GM12874 (cell line): ENCODE measurements at regions not wholly inside any gene's neighbourhood (a gene's known extent, or its start where the extent isn't known, plus 50 kb on each side); places are given as distances from the start of the nearest gene placed in this dataset.

Experiments
- TF ChIP-seq, protein P1 (sequence below): IDR thresholded peaks from 2 replicates; pipeline ENCODE4 v1.5.1; 2011; ENCODE audit warnings: low read depth, mild to moderate bottlenecking, control low read depth, low read length, moderate library complexity; ENCODE audit not compliant: insufficient read depth

DNA sequence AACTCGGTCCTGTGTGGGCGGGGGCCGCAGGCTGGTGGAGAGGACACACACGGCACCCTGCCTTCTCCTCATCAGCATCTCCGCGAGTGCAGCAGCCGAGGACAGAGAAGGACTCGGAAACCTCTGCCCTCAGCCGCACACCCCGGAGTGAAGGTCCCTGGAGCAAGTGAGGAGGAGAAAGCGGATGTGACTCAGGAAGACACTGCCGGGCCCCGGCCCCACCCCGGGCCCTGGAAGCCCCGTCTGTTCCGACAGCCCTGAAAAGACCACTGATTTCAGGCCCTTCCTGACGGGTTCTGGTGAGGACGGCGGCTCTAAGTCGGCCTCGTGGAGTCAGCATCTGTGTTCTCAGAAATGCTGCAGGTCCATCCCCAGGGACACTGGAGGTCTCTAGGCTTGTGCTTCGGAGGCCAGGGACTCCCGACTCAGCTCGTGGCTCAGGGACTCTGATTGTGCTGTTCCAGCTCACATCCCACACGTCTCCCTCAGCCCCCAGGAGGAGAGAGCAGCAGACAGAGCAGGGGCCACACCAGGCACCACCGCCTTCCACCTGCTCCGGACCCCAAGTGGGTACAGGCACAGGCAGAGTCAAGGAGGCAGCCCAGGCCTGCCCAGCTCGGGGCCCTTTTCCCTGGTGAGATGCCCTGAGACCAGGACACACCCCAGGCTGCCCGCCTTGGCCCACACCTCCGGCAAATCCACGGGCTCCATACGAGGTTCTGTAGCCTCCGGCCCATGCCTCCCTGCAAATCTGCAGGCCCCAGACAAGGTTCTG lies 134.5 kb upstream of the NKX1-1 start:
- TF ChIP-seq, protein P1, sequence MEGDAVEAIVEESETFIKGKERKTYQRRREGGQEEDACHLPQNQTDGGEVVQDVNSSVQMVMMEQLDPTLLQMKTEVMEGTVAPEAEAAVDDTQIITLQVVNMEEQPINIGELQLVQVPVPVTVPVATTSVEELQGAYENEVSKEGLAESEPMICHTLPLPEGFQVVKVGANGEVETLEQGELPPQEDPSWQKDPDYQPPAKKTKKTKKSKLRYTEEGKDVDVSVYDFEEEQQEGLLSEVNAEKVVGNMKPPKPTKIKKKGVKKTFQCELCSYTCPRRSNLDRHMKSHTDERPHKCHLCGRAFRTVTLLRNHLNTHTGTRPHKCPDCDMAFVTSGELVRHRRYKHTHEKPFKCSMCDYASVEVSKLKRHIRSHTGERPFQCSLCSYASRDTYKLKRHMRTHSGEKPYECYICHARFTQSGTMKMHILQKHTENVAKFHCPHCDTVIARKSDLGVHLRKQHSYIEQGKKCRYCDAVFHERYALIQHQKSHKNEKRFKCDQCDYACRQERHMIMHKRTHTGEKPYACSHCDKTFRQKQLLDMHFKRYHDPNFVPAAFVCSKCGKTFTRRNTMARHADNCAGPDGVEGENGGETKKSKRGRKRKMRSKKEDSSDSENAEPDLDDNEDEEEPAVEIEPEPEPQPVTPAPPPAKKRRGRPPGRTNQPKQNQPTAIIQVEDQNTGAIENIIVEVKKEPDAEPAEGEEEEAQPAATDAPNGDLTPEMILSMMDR = no peak

DNA sequence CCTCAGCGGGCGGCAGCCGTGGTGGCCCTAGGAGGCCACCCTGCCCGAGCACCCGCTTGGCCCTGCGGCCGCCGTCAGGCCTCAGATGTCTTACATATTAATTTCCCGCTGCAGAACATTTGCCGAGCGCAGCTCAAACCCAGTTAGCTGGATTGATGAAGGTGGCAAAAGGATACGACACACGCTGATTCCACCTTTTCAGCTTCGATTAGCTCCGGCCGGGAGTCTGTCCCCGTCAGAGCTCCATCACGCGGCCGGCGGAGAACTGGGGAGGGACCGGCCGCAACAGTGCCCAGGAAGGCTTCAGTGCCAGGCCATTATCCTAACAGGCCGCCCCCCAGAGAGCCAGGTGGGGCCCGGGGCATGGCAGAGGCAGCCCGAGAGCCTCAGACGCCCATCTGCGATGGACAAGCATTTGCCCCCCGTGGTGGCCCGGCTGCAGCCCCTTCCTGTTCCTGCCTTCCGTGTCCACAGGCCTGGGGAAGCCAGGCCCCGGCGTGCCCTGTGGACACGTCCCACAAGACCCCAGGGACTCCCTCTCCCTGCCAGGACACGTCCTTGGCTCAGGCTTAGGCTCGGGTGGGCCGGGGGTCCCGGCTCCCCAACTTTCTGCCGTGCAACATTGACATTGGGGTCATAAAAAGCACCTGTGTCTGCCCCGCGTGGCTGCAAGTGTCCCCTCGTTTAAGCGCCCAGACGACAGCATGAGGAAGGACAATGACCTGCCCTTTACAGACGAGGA lies 133.8 kb upstream of the NKX1-1 start:
- TF ChIP-seq, protein P1 = no peak

DNA sequence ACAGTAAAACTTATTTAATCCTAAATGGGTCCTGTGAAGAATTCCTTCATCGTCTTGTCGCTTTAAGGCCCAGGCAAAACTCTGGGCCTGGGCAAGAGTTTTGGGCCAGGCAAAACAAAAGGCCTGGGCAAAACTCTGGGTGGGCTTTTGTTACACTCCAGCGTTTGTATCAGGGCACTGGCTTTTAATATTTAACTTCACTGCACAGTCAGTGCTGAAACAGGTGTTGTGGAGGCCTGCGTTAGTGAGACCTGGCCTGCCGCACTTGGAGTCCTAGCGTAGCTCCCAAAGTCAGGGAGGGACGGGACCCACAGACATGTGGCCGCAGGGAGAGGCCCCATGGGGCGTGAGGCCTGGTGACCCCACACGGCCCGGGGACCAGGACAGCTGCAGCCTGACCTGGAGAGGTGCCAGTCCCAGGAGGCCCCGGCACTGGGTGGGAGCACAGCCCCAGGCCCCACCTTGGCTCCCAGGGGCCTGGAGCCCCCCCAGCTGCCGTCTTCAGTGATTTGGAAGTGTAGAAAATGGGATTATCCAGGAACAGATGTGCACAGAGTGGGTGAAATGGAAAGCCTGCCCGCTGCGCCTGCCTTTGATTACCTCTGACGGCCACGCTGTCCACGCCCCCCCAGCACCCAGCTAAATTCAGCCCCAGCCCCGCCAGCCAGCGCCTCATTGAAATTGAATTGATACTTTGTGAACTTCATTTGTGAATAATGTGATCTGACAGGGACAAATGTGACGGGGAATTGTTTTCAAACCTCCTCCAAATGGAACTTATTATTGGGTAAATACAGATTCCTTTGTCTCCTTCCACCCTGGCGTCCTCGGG lies 132.9 kb upstream of the NKX1-1 start:
- TF ChIP-seq, protein P1 = no peak

DNA sequence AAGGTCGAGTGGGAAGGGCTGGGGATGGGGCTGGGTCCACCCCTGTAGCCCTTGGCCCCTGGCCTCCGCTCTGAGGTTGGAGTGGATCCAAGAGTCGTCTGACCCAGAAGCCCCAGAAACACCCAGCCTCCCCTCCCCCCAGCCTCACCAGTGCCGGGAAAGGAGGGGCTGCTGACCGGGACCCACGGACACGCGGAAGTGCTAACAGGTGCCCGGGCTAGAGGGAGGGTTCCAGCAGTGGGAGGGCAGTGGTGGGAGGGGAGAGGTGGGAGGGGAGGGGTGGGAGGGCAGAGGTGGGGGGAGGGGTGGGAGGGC lies 131.8 kb upstream of the NKX1-1 start:
- TF ChIP-seq, protein P1 = no peak

DNA sequence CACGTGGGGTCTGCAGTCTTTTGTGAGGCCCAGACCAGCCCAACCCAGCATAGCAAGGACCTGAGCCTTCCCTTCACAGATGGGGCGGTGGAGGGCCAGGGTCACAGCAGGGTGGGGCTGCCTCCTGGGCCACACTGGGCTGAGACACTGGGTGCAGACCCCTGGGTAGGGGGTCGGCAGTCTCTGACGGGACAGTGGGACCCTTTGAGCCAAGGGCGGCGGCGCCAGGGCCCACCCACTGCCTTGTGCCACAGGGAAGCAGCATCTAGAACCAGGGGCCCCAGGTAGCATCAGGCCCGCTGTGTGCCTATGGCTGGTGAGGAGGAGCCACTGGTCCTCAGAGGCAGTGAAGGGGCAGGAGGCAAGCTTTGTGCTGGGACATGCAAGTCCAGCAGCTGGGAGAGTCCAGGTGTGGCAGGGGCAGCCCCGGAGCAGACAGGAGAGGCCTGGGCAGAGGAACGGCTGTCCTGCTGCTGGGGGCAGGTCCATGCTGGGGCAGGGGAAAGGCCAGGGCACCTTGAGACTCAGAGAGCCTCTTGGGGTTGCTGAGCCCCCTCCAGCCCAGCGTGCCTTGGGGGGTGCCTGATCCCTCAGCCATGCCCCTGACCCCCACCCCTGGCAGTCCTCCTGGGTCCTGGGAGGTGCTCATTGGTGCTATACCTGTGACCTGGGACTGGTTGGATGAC lies 131.3 kb upstream of the NKX1-1 start:
- TF ChIP-seq, protein P1 = no peak

DNA sequence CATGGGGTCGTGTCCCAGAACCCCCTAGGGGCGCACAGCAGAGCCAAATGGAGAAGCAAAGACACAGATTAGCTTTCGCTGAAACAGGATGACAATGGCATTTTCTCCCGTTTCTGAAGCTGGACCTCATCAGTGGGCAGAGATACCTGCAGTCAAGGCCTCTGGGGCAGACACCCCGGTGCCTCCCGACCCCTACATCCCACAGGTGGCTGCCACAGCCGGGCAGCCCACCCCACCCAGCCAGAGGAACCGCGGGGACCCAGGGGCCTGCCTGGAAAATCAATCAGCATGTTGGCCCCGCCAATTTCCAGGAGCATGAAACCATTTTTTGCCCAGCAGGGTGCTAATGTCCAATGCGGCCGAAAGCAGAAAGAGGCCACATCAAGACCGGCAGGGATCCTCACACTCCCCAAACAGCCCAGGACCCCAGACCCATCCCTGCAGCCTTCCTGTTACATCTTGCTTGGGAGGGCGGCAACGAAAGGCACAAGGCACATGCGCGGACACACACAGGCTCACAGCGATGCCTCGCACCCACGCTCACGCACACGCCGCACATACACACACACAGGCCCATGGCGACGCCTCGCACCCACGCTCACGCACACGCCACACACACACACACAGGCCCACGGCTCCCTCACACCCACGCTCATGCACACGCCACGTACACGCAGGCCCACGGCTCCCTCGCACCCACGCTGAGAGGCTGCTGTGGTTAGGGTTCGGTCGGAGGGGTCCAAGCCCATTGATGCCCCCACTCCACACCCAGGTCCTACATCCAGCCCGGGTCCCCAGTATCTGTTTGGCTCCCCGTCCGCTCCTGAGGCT lies 130.6 kb upstream of the NKX1-1 start:
- TF ChIP-seq, protein P1 = no peak
